HG03342 (cell line): ENCODE measurements at regions not wholly inside any gene's neighbourhood (a gene's known extent, or its start where the extent isn't known, plus 50 kb on each side); places are given as distances from the start of the nearest gene placed in this dataset.
"Not testable (repeated sequence)": the region's sequence is repeated elsewhere in the genome, so short reads cannot be mapped to it uniquely, and the experiment has no call there.

Experiments
- ATAC-seq: cut with Tn5 transposase; IDR thresholded peaks from one replicate; pipeline ENCODE4 v1.9.1; 2021; ENCODE audit warnings: mild to moderate bottlenecking, moderate library complexity; ENCODE audit not compliant: unreplicated experiment

DNA sequence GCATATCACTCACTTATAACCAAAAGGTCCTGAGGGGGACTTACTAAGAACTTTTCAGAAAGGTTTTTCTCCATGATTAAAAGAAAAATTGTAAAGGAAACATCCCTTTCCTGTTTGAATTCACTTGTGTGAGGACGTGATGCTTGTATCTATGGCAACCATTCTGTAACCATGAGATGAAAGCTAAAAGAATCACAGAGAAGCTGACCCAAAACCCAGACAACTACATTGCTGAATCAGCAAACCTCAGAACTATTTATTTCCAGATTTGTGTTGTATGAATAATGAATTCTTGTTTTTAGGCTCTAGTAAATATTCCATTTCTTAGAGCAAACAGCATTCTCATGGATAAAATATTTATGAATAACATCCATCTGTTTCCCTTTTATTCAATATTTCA is 91.2 kb downstream of the RCHY1 start:
- ATAC-seq = no peak

DNA sequence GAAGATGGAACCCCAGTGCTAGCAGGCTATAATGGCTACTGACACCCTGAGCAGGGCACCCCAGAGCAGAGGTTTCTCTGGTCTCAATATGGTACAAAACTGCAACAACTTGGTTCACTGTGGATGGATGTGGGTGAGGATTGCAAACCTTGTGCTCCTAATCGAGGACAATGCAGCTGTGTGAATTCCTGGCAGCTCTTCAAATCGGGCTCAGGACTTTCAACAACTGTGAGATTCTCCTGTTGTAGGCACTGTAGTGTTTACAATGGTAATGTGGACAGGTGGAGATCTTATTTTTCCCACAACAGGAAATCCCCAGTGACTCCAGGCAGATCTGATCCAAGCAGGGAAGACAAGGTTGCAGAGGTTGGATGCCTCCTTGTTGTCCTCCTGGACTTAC is 101.5 kb downstream of the RCHY1 start:
- ATAC-seq = no peak

GRCh38 chr4:75398501-75398900 is 115.7 kb downstream of the RCHY1 start:
- no peak for ATAC-seq

DNA sequence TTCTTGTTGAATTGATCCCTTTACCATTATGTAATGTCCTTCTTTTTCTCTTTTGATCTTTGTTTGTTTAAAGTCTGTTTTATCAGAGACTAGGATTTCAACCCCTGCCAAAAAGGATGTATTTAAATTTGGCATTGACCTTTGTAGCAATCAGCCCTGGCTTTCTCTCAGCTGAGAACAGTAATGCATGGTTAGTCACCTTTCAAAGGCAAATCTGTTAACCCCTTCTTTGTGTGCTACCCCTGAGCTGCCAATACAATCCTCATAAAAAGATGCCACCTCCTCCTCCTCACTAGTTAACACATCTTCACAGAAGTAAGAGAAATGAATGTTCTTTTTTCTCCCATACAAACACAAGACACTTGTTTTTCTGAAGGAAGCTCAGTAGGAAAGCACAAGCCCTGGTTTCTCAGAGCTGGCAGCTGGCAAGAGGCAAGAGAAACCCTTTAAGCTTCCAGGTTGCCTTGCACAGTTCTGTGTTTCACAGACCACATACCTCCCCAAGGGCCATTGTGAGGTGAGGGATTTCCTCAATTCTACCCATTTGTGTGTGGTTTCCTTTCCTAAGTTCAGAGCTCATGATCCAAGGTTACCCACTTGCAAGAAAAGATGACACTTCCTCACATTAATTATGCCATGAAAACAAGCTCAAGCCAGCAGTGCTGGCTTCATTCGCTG is 122.6 kb downstream of the RCHY1 start:
- ATAC-seq = no peak

DNA sequence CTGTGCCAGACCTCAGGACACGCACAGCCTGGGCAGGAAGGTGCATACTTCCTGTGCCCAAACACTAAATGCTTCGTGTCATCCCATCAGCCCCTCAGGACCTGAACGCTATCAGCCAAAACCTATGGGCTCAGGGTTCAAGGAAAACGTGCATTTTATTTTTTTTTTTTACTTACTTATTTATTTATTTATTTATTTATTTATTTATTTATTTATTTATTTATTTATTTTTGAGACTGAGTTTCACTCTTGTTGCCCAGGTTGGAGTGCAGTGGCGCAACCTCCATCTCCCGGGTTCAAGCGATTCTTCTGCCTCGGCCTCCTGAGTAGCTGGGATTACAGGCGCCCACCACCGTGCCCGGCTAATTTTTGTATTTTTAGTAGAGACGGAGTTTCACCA is 127.8 kb downstream of the RCHY1 start:
- not testable (repeated sequence) for ATAC-seq

- no peak for ATAC-seq
Observed at GRCh38 chr4:75385106-75385505, 129.1 kb downstream of the RCHY1 start.

DNA sequence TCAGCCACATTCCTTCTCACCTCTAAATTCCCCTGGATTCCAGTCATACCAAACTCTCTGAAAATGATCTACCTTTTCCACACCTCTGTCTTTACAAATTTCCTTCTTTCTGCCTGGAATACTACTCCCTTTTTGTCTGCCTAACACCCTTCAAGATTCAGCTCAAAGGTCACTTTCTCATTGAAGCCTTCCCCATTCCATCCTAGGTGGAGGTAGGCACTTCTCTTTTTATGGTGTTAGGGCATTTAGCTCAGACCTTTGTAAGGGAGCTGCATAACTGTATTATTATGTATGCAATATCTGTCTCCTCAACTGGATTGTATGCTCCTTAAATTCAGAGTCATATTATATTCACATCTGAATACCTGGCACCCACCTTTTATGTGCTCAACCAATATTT is 137.7 kb downstream of the RCHY1 start:
- no peak for ATAC-seq

- ATAC-seq = no peak
Observed at GRCh38 chr4:75371915-75372314, 142.3 kb downstream of the RCHY1 start.

GRCh38 chr4:75370576-75370975 is 143.6 kb downstream of the RCHY1 start:
- ATAC-seq = no peak

- ATAC-seq = no peak
Observed at GRCh38 chr4:75345423-75345822, 168.8 kb downstream of the RCHY1 start.

GRCh38 chr4:75344915-75345314 is 169.3 kb downstream of the RCHY1 start:
- no peak for ATAC-seq

DNA sequence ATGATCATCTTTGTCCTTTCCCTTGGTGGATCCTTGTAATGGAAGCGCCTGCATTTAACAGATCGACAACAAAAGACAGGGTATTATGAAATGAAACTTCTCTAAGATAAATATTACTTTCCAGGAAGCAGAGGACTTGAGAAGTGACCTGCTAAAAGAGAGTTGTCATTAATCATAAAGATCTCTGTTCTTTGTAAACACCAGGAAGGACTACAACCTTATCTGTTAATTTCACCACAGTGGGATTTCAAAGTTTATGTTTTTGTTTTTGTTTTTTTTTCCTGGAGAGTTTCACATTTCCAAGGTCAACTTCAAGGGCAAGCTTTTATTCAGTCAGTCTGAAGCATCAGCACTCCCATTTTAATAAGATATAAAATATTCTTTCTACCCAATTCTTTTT is 170.9 kb downstream of the RCHY1 start:
- no peak for ATAC-seq

DNA sequence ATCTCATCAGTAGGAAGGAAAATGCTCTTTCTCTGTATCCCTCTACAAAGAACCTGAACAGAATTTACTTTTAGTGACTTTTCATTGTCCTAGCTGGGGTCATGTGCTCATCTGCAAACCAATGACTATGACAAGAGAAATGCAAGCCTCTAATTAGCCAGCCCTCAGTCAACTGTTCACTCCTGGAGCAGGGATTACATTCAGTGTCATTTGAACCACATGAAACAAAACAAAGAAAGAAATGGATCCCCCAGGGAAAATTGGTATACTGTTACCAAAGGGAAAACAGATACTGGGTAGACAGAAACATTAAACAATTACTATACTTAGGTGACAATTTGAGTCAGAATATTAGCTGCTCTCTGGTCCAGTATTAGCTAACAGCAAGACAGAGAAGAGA is 173.6 kb downstream of the RCHY1 start:
- ATAC-seq = no peak

DNA sequence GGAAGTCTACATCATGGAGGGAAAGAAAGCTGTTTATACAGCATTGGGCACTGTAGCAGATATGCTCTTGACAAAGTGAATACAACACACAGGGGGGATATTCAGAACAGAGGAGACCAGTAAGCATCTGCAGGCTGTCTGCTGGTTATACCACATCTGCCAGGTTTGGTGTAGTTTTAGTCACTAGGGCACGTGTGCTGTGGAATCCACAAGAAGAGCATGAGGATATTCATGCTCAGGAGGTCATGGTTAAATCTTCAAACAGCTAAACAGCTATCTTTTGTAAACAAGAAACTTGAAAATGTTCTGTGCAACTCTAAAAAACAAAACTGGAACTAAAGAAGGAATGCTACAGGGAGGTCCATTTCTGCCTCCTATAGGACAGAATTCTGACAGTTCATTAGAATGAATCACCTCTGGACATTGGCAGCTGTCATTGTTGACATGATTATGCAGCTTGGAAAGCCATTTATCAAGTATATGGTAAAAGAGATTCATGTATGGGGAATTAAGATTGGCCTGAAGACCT is 175.8 kb downstream of the RCHY1 start:
- ATAC-seq = no peak

- no peak for ATAC-seq
Observed at GRCh38 chr4:75327804-75328512, 186.2 kb downstream of the RCHY1 start.

DNA sequence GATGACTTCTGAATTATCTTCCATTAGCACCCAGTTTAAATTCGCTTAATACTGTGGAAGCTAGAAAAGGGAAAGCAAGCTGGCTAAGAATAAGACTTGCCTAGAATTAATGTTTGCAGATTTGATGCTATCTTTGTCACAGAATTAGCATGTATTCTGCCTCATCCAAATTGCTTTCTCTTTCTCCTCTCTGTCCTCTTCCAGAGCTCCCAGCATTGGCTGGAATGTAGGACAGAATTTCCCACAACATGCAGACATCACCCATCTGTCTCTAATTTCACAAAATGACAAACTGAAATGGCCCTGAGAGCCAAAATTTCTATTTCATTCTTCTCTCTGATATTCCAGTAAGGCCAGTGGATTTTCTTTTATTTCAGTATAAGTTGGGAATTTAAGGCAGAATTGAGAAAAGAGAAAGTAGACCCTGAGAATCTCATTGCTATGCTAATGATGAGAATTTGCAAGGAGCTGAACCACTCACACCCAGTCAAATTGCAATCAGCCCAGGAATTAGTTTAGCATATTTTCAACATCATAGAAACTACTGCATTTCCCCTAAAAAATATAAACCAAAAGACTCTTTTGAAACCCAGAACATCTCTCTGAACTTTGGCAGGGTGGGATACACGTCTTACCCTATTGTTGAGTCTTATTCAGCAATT is 188.8 kb downstream of the RCHY1 start:
- no peak for ATAC-seq

GRCh38 chr4:75321484-75321883 is 192.7 kb downstream of the RCHY1 start:
- no peak for ATAC-seq

GRCh38 chr4:75317641-75318040 is 196.6 kb downstream of the RCHY1 start:
- ATAC-seq = not testable (repeated sequence)

- ATAC-seq = no peak
Observed at GRCh38 chr4:75308049-75308448, 206.2 kb downstream of the RCHY1 start.

DNA sequence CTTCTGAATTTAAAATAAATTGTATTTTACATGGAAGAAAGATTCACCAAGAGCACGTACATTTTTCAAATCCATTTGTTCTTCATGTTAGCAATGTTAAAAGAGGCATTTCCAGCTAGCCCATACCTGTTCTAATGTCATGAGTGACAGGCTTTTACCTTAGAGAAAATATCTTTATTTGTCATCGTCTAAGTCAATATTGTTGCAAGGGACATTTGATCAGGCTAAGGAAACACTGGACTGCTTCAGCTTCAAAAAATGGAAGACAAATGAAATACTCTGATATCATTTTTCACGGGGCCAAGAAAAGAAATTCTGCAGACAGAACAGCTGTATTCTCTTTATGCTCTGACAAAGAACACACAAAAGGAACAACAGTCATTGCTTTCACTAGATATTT is 207.7 kb downstream of the RCHY1 start:
- no peak for ATAC-seq

GRCh38 chr4:75302648-75303047 is 211.6 kb downstream of the RCHY1 start:
- ATAC-seq = no peak
